CD4-positive, alpha-beta memory T cell (primary cell): ENCODE measurements at regions not wholly inside any gene's neighbourhood (a gene's known extent, or its start where the extent isn't known, plus 50 kb on each side); places are given as distances from the start of the nearest gene placed in this dataset.

Source experiments
- CTCF ChIA-PET: fragments of 350-600 bp; sonication (Branson Sonifier 250); formaldehyde crosslinking; loops from one replicate; lab custom pipeline; 2021; ENCODE audit warnings: inconsistent platforms; ENCODE audit not compliant: partially characterized antibody; lab: Charles Lee
- POLR2A ChIA-PET: fragments of 350-600 bp; sonication (Branson Sonifier 250); formaldehyde crosslinking; loops from one replicate; lab custom pipeline; 2021; ENCODE audit not compliant: partially characterized antibody; lab: Charles Lee
- DNase-seq, 5 donors: peaks; one replicate each; pipeline versions ENCODE4 v3.0.0 to v3.0.0-alpha.2; 2020 to 2022; ENCODE audit warnings: mixed read lengths in 1 of 5
- H3K27ac ChIP-seq: one replicate; pipeline ENCODE4 v1.7.0; 2013; ENCODE audit warnings: low read depth, low read length
- H3K27me3 ChIP-seq: 2 replicates; pipeline ENCODE4 v1.7.0; 2013; ENCODE audit warnings: mild to moderate bottlenecking, low read length, moderate library complexity; ENCODE audit not compliant: insufficient read depth
- H3K36me3 ChIP-seq: 2 replicates; pipeline ENCODE4 v1.7.0; 2013; ENCODE audit warnings: mild to moderate bottlenecking, low read length, moderate library complexity; ENCODE audit not compliant: insufficient read depth
- H3K4me1 ChIP-seq: 2 replicates; pipeline ENCODE4 v1.7.0; 2013; ENCODE audit warnings: mild to moderate bottlenecking, low read length, moderate library complexity; ENCODE audit not compliant: insufficient read depth
- H3K4me3 ChIP-seq, 2 donors: one replicate each; pipeline ENCODE4 v1.7.0; 2013; ENCODE audit warnings: low read length in 2 of 2, mild to moderate bottlenecking in 1 of 2
- H3K9me3 ChIP-seq, 2 donors: one replicate each; pipeline ENCODE4 v1.7.0; 2013; ENCODE audit warnings: low read length in 2 of 2, control low read depth in 1 of 2; ENCODE audit not compliant: control insufficient read depth in 1 of 2
- H3K27ac Mint-ChIP-seq, 7 donors: one replicate each; pipeline ENCODE4 v1.8.0; 2020 to 2021; ENCODE audit warnings: mixed read lengths in 7 of 7, mild to moderate bottlenecking in 6 of 7, inconsistent platforms in 3 of 7, moderate library complexity in 3 of 7
- H3K27me3 Mint-ChIP-seq, 2 donors: one replicate each; pipeline ENCODE4 v1.8.0; 2020 to 2021; ENCODE audit warnings: mixed read lengths in 2 of 2
- H3K36me3 Mint-ChIP-seq, 2 donors: one replicate each; pipeline ENCODE4 v1.8.0; 2020 to 2021; ENCODE audit warnings: mixed read lengths in 2 of 2, inconsistent platforms in 1 of 2, mild to moderate bottlenecking in 1 of 2
- H3K4me1 Mint-ChIP-seq, 4 donors: one replicate each; pipeline ENCODE4 v1.8.0; 2020 to 2021; ENCODE audit warnings: mixed read lengths in 4 of 4, mild to moderate bottlenecking in 1 of 4
- H3K4me3 Mint-ChIP-seq, 8 donors: one replicate each; pipeline ENCODE4 v1.8.0; 2020 to 2021; ENCODE audit warnings: mixed read lengths in 8 of 8, mild to moderate bottlenecking in 7 of 8, moderate library complexity in 6 of 8, inconsistent platforms in 3 of 8
- H3K9me3 Mint-ChIP-seq, 8 donors: one replicate each; pipeline ENCODE4 v1.8.0; 2020 to 2021; ENCODE audit warnings: mixed read lengths in 8 of 8, mild to moderate bottlenecking in 5 of 8, inconsistent platforms in 3 of 8, moderate library complexity in 1 of 8
- intact Hi-C: fragments of 100-400 bp; cut with micrococcal nuclease; formaldehyde crosslinking; loops from one replicate; pipeline ENCODE4 v1.15.1; 2023

- Histone ChIP-seq H3K4me3 (no peak overlapping the region), H3K36me3 (no peaks in the 10 kb centered on the region), H3K27ac (no peak overlapping the region), H3K27me3 (no peaks in the 10 kb centered on the region), H3K9me3 (no peaks in the 10 kb centered on the region), H3K4me1 (no peaks in the 10 kb centered on the region)
- CTCF ChIA-PET = no interaction called here
- Mint-ChIP-seq H3K27me3 (peaks cover 0 to 2% of the 10 kb centered on the region in 2 donors), H3K4me3 (no peak overlapping the region), H3K36me3 (no peaks in the 10 kb centered on the region), H3K4me1 (no peaks in the 10 kb centered on the region), H3K9me3 (peaks cover 0 to 10% (median 0%) of the 10 kb centered on the region in 8 donors), H3K27ac (no peak overlapping the region)
- no peak for DNase-seq
- POLR2A ChIA-PET = no interaction called here
- intact Hi-C loops = no loop called here
Measured at GRCh38 chr10:24035761-24036160, 173.2 kb upstream of the KIAA1217 start.

GRCh38 chr10:24039315-24039714 lies 169.6 kb upstream of the KIAA1217 start:
- intact Hi-C loops = no loop called here

GRCh38 chr10:24039897-24040296 lies 169.0 kb upstream of the KIAA1217 start:
- H3K4me3 ChIP-seq = no peak overlapping the region
- ChIA-PET POLR2A (no interaction called here), CTCF (no interaction called here)
- H3K27me3 ChIP-seq = no peaks in the 10 kb centered on the region
- Mint-ChIP-seq H3K4me3 (no peak overlapping the region), H3K27ac (no peak overlapping the region), H3K36me3 (no peaks in the 10 kb centered on the region), H3K4me1 (no peaks in the 10 kb centered on the region), H3K9me3 (peaks cover 0 to 7% (median 0%) of the 10 kb centered on the region in 8 donors), H3K27me3 (peaks cover 0 to 1% of the 10 kb centered on the region in 2 donors)
- no peaks in the 10 kb centered on the region for H3K4me1 ChIP-seq
- H3K27ac ChIP-seq = no peak overlapping the region
- intact Hi-C loops = no loop called here
- no peaks in the 10 kb centered on the region for H3K9me3 ChIP-seq
- no peaks in the 10 kb centered on the region for H3K36me3 ChIP-seq
- DNase-seq = no peak

More at GRCh38 chr10:24039315-24039714, 169.6 kb upstream of the KIAA1217 start:
- Histone ChIP-seq H3K36me3 (no peaks in the 10 kb centered on the region), H3K9me3 (no peaks in the 10 kb centered on the region), H3K4me3 (no peak overlapping the region), H3K27me3 (no peaks in the 10 kb centered on the region), H3K4me1 (no peaks in the 10 kb centered on the region), H3K27ac (no peak overlapping the region)
- no peaks in the 10 kb centered on the region for H3K4me1 Mint-ChIP-seq
- H3K36me3 Mint-ChIP-seq = no peaks in the 10 kb centered on the region
- H3K9me3 Mint-ChIP-seq = peaks cover 0 to 10% (median 0%) of the 10 kb centered on the region in 8 donors
- POLR2A ChIA-PET = no interaction called here
- CTCF ChIA-PET = no interaction called here
- H3K27me3 Mint-ChIP-seq = peaks cover 0 to 3% of the 10 kb centered on the region in 2 donors
- H3K27ac Mint-ChIP-seq = no peak overlapping the region
- no peak overlapping the region for H3K4me3 Mint-ChIP-seq
- no peak for DNase-seq

- peaks cover 0 to 1% of the 10 kb centered on the region in 2 donors for H3K27me3 Mint-ChIP-seq
- H3K36me3 Mint-ChIP-seq = no peaks in the 10 kb centered on the region
- CTCF ChIA-PET = no interaction called here
Measured at GRCh38 chr10:24041034-24041433, 167.9 kb upstream of the KIAA1217 start.

GRCh38 chr10:24041834-24042233 lies 167.1 kb upstream of the KIAA1217 start:
- Mint-ChIP-seq H3K4me3 (no peak overlapping the region), H3K9me3 (peaks cover 0 to 4% (median 0%) of the 10 kb centered on the region in 8 donors), H3K27ac (no peak overlapping the region), H3K4me1 (no peaks in the 10 kb centered on the region), H3K36me3 (no peaks in the 10 kb centered on the region), H3K27me3 (peaks cover 0 to 1% of the 10 kb centered on the region in 2 donors)
- intact Hi-C loops = no loop called here
- DNase-seq = no peak
- POLR2A ChIA-PET = no interaction called here
- Histone ChIP-seq H3K4me1 (no peaks in the 10 kb centered on the region), H3K4me3 (no peak overlapping the region), H3K36me3 (no peaks in the 10 kb centered on the region), H3K27ac (no peak overlapping the region), H3K9me3 (no peaks in the 10 kb centered on the region), H3K27me3 (no peaks in the 10 kb centered on the region)
- CTCF ChIA-PET = no interaction called here

More at GRCh38 chr10:24041034-24041433, 167.9 kb upstream of the KIAA1217 start:
- H3K9me3 ChIP-seq = no peaks in the 10 kb centered on the region
- POLR2A ChIA-PET = no interaction called here
- H3K4me1 ChIP-seq = no peaks in the 10 kb centered on the region
- DNase-seq = no peak
- no peak overlapping the region for H3K27ac ChIP-seq
- Mint-ChIP-seq H3K27ac (no peak overlapping the region), H3K9me3 (peaks cover 0 to 6% (median 0%) of the 10 kb centered on the region in 8 donors), H3K4me3 (no peak overlapping the region), H3K4me1 (no peaks in the 10 kb centered on the region)
- no peaks in the 10 kb centered on the region for H3K27me3 ChIP-seq
- H3K36me3 ChIP-seq = no peaks in the 10 kb centered on the region
- no peak overlapping the region for H3K4me3 ChIP-seq
- intact Hi-C loops = no loop called here

- no peak overlapping the region for H3K27ac Mint-ChIP-seq
- Histone ChIP-seq H3K9me3 (no peaks in the 10 kb centered on the region), H3K27ac (no peak overlapping the region), H3K36me3 (no peaks in the 10 kb centered on the region), H3K4me1 (no peaks in the 10 kb centered on the region), H3K4me3 (no peak overlapping the region), H3K27me3 (no peaks in the 10 kb centered on the region)
- no peak overlapping the region for H3K4me3 Mint-ChIP-seq
- intact Hi-C loops = no loop called here
- POLR2A ChIA-PET = interaction anchor here (0.7 kb wide), 1 partner anchor 109 kb away, joined by 3 read pairs; no protein-coding TSS in a partner anchor
- CTCF ChIA-PET = no interaction called here
- no peaks in the 10 kb centered on the region for H3K4me1 Mint-ChIP-seq
- H3K9me3 Mint-ChIP-seq = peaks cover 0 to 4% (median 0%) of the 10 kb centered on the region in 8 donors
- DNase-seq = no peak
- H3K36me3 Mint-ChIP-seq = no peaks in the 10 kb centered on the region
- H3K27me3 Mint-ChIP-seq = peaks cover 0 to 1% of the 10 kb centered on the region in 2 donors
Measured at GRCh38 chr10:24042884-24043283, 166.1 kb upstream of the KIAA1217 start.

GRCh38 chr10:24046060-24046459 lies 162.9 kb upstream of the KIAA1217 start:
- ChIA-PET CTCF (no interaction called here), POLR2A (no interaction called here)
- H3K4me3 ChIP-seq = no peak overlapping the region
- Mint-ChIP-seq H3K4me3 (no peak overlapping the region), H3K4me1 (no peaks in the 10 kb centered on the region), H3K36me3 (no peaks in the 10 kb centered on the region), H3K27me3 (peaks cover 0 to 1% of the 10 kb centered on the region in 2 donors), H3K27ac (no peak overlapping the region), H3K9me3 (peaks cover 0 to 7% (median 3%) of the 10 kb centered on the region in 8 donors)
- no peaks in the 10 kb centered on the region for H3K27me3 ChIP-seq
- DNase-seq = no peak
- H3K36me3 ChIP-seq = no peaks in the 10 kb centered on the region
- intact Hi-C loops = no loop called here
- no peaks in the 10 kb centered on the region for H3K4me1 ChIP-seq
- no peak overlapping the region for H3K27ac ChIP-seq
- no peaks in the 10 kb centered on the region for H3K9me3 ChIP-seq

GRCh38 chr10:24047176-24047575 lies 161.8 kb upstream of the KIAA1217 start:
- no peaks in the 10 kb centered on the region for H3K4me1 Mint-ChIP-seq

More at GRCh38 chr10:24047176-24047575, 161.8 kb upstream of the KIAA1217 start:
- no peak for DNase-seq
- no peak overlapping the region for H3K27ac ChIP-seq
- no peaks in the 10 kb centered on the region for H3K9me3 ChIP-seq
- Mint-ChIP-seq H3K27ac (no peak overlapping the region), H3K4me3 (no peak overlapping the region), H3K27me3 (no peaks in the 10 kb centered on the region), H3K9me3 (peaks cover 0 to 8% (median 4%) of the 10 kb centered on the region in 8 donors), H3K36me3 (no peaks in the 10 kb centered on the region)
- intact Hi-C loops = no loop called here
- H3K4me1 ChIP-seq = no peaks in the 10 kb centered on the region
- ChIA-PET CTCF (no interaction called here), POLR2A (no interaction called here)
- no peak overlapping the region for H3K4me3 ChIP-seq
- no peaks in the 10 kb centered on the region for H3K27me3 ChIP-seq
- no peaks in the 10 kb centered on the region for H3K36me3 ChIP-seq
